Thyroid gland (tissue), 4 donors: ENCODE measurements at regions not wholly inside any gene's neighbourhood (a gene's known extent, or its start where the extent isn't known, plus 50 kb on each side); places are given as distances from the start of the nearest gene placed in this dataset.

Experiments
- CTCF ChIP-seq, 6 experiments: fragments of 200-600 bp in 3 of 6; fragments of 450-650 bp in 3 of 6; sonication (generic) in 3 of 6; IDR thresholded peaks; one replicate each; pipeline ENCODE4 v1.5.1; 2016 to 2019; ENCODE audit warnings: antibody characterized with exemption in 6 of 6, mild to moderate bottlenecking in 2 of 6, inconsistent platforms in 1 of 6, moderate library complexity in 1 of 6
- POLR2A ChIP-seq, 2 donors: fragments of 450-650 bp; IDR thresholded peaks; one replicate each; pipeline ENCODE4 v1.6.1; 2017; ENCODE audit warnings: antibody characterized with exemption in 2 of 2, mild to moderate bottlenecking in 2 of 2, moderate library complexity in 1 of 2

DNA sequence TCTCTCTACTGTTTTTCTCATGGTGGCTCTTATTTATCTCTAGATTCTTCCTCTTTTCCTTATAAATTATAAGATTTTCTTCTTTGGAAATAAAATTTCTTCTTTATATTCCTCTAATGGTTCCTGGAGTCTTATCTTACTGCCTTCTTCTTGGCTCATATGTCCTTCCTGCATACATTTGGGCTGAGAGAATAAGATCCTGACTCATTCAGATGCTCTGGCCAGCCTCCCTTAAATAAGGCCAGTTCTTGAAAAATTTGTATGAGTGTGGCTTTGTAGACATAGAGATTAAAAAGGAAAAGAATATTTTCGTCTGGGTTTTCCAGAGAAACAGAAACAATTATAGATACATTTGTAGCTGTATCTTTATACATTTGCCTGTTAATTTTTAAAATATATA is 411.3 kb downstream of the KIF20B start:
- TF ChIP-seq POLR2A (IDR thresholded peaks at IDR 0.05) = no peak
- no peak for TF ChIP-seq CTCF (IDR thresholded peaks at IDR 0.05)
